Skin epidermis (tissue), 12 donors: ENCODE measurements at regions not wholly inside any gene's neighbourhood (a gene's known extent, or its start where the extent isn't known, plus 50 kb on each side); places are given as distances from the start of the nearest gene placed in this dataset.

Experiments used
- H3K27ac ChIP-seq, 21 experiments: fragments of 200-600 bp; sonication (generic) in 11 of 21; one replicate each; pipeline ENCODE4 v1.5.0; 2020; ENCODE audit warnings: mild to moderate bottlenecking in 3 of 21, inconsistent platforms in 2 of 21, moderate library complexity in 2 of 21
- H3K4me3 ChIP-seq, 7 experiments: fragments of 200-600 bp; sonication (generic) in 2 of 7; one replicate each; pipeline ENCODE4 v1.5.0; 2020; ENCODE audit warnings: inconsistent platforms in 2 of 7, mild to moderate bottlenecking in 2 of 7, moderate library complexity in 1 of 7

DNA sequence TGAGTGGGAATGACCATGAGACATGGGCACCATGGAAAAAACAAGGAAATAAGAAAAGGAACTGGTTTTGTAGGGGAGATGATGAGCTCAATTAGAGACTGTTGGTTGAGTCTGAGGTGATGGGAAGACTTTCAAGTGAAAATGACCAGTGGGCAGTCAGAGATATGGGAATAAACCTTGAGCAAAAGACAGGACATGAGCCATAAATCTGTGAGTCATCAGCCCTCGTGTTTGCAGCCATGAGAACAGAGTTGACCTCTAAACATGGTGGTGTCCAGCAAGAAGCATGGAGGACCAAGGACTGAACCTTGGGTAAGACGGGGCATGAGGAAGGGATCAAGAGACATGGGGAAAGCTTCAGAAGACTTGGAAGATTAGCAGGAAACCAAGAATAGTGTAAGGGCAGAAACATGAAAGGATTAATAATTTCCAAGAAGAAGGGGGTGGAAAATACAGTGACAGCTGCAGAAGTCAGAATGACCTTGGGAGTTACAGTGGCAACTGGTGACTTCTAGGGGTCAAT, 280.6 kb upstream of the PRDM1 start:
- Histone ChIP-seq H3K27ac (no peak overlapping the region), H3K4me3 (no peak overlapping the region)

DNA sequence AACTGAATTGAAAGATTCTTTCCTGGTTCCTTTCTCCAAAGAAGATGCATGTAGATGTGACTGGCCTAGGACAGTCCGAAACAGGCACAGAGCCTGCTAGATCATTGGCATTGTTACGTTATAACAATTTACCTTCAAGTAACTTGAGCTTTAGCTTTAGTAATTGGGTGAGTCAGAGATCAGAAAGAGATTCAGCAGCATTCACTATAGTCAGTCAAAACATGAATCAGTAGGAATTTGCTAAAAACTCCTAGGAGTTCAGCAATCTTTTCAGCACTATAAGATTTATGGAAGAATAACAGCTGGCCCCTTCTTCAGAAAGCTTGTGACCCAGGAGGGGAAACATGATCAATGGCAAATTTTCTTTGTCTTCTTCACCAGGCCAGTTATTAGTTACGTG, 281.7 kb upstream of the PRDM1 start:
- Histone ChIP-seq H3K4me3 (no peak overlapping the region), H3K27ac (peak overlapping the region in 2 of 21 experiments; percentile 4 to 23)

DNA sequence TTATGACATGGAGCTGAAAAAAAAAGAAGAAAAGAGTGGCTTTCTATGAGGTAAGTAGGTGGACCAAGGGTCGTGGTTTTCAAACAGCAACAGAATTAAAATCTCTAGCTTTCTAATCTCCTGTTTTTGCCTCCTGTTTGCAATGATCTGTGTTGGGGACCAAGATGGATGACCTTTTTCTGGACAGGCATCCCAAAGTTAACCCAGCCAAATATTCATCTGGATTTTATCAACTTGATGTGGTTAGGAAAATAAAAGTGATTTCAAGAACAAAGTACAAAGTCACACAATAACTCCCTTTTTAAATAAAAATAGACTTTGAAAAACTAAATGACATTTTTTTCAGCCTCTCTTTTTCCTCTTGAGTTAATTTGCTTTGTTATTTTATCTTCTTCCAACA, 282.1 kb upstream of the PRDM1 start:
- no peak overlapping the region for H3K4me3 ChIP-seq
- H3K27ac ChIP-seq = peak overlapping the region in 2 of 21 experiments; percentile 23 to 40

DNA sequence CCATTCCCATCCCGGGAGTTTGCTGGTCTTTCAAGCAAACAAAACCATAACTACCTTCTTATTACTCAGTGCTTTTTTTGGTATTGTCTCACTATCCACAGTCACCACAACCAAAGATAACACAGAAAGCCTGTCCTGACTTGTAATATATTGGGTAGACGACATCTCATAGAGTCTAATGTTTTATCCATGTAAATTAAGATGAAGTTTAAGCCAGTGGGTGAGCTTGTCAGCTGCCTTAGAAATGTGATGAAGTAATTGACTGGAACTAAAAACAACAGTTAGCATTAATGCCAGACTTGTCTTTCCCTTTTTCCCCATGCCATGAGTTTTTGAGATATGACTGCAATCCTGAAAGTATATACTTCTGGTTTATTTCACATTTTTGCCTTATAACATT, 282.7 kb upstream of the PRDM1 start:
- Histone ChIP-seq H3K4me3 (no peak overlapping the region), H3K27ac (peak overlapping the region in 1 of 21 experiments; percentile 40)

DNA sequence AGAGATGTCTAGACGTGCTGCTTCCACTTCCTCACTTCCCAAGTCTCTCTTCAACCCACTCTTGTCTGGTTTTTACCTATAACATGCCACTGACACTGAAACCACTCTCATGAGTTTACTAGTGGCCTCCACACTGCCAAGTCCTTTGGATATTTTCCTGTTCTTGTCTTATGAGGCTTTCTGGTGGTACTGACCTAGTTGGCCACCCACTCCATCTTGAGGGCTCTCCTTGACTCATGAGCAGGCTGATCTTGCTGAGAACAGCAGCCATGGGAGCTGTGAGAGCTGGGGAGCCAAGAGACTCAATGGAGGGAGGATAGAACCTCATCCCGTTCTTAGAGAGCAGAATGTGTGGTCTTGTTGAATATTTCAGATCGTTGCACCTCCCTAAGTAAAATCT, 283.4 kb upstream of the PRDM1 start:
- Histone ChIP-seq H3K27ac (no peak overlapping the region), H3K4me3 (no peak overlapping the region)

DNA sequence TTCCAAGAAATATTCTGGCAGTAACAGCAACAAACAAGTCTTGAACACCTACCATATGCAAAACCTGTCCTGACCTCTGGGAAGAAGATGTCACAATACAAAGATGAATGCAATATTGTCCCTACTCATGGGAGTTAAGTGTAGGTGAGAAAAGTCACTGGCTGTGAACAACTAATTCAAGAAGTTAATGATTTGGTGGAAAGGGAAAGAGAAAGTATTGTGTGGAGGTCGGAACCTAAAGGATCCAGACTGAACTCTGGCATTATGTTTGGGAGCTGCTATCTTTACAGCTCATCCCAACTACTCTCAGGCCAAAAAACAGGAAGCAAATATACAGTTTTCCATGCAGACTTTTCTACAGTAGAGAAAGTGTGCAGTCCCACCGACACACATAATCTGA, 285.3 kb upstream of the PRDM1 start:
- no peak overlapping the region for H3K4me3 ChIP-seq
- H3K27ac ChIP-seq = no peak overlapping the region

DNA sequence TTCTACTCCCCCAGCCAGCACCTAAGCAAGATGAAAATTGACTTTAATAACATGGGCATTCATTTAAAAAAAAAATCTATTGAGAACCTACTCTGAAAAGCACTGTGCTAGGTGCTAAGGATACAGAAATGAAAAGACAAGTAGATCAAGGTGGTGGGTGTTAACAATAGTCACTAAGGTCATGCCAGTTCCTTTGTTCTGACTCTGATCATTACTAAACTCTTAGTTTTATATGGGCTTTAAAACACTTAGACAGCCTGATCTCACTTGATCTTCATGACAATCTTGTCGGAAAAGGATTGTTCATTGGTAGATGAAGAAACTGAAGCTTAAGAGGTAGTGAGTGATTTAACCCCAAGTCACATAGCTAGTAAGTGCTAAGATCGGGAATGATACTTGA, 285.7 kb upstream of the PRDM1 start:
- H3K27ac ChIP-seq = no peak overlapping the region
- H3K4me3 ChIP-seq = no peak overlapping the region

DNA sequence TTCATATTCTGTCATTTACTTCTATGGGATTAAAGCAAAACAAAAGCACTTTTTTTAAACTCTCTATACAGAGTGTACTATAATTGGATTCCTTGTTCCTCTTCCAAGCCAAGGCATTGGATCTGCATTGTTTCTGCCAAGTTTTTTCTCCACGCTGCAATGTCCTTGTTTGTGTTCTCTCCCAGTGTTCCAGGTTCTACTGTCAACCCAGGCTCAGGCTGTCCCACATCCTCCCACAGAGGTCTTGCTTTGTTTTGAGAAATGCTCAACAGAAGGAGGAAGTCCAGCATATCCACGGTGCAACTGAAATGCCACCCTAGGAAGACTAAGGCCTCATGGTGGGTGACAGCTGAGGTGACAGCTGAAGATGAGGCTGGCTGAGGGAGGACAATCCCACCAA, 287.1 kb upstream of the PRDM1 start:
- H3K4me3 ChIP-seq = no peak overlapping the region
- peak overlapping the region in 12 of 21 experiments; percentile 11 to 63 (median 46) for H3K27ac ChIP-seq

DNA sequence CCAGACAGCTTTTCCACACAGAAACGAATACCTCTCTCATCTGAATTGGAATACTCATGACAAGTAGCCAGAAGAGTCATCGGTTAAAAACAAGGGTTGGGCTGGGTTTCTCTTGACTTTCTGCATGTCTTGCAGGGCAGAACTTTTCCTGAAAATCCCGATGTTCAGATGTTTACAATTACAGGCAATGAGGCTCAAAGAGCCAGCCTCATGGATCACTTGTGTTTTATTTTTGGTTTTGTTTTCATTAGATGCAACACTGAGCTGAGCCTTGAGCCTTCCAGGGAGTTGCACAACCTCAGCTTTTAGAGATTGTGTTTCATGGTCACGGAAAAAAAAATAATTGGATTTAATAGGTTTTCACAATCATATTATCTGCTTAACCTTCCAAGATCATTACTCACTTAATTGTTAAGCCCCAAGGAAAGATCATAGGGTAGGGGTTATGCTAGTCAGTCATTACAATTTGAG, 288.1 kb upstream of the PRDM1 start:
- H3K4me3 ChIP-seq = no peak overlapping the region
- H3K27ac ChIP-seq = peak overlapping the region in 18 of 21 experiments; percentile 14 to 81 (median 62)

DNA sequence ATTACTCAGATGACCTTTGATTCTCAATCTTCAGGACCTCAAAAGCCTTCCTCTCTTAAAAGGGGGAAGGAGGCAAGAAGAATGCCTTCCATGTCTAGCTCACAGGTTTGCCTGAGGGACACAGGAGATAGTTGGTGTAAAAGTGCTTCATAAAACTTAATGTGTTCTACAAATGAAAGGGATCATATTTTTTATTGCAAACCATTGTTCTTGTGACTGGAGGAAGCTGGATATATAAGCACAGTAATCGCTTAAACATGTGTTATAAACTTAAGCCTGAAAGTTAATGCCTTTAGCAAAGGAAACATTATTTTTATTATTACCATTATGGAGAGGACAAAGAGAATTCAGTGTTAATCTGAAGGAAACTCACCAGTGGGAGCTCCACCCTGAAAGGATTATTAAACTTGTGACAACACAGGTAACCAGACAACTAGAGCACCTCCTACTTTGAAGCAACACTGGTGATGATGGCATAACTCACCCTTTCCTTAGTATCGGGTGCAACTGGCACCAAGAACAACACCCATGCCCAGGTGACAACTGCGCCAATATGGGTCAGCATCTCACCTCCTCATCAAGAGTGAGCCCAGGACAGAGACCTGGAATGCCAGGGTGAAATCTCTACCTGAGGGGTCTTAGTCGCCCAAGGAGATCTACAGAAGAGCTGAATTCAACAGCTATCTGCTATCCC, 288.7 kb upstream of the PRDM1 start:
- Histone ChIP-seq H3K4me3 (no peak overlapping the region), H3K27ac (peak overlapping the region in 19 of 21 experiments; percentile 14 to 81 (median 59))

DNA sequence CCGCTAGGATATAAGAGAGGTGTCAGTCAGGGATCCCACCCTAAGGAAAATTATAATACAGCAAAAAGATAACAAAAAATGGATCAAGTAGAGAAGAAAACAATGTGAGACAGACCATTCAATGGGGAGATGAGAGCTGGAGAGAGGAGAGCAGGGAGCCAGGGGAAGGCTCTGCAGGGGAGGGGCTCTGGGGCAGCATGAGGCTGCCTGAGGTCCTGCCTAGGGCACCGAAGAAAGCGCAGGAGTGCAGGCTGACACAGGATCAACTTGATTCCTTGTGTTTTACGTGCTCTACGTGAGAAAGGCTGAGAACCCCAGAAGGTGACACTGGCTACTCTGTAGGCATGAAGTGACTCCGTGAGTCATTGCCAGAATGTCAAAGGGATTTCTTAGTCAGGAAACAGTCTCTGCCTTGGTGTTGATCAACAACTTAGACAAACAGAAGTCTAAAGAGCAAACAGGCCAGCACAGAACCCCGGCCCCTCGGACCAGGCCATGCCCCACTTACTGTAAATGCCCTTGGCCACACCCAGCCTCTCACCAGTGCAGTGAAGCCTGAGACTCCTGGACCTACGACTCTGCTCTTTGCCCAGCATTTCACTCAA, 290.1 kb upstream of the PRDM1 start:
- H3K4me3 ChIP-seq = no peak overlapping the region
- peak overlapping the region in 12 of 21 experiments; percentile 9 to 64 (median 40) for H3K27ac ChIP-seq

DNA sequence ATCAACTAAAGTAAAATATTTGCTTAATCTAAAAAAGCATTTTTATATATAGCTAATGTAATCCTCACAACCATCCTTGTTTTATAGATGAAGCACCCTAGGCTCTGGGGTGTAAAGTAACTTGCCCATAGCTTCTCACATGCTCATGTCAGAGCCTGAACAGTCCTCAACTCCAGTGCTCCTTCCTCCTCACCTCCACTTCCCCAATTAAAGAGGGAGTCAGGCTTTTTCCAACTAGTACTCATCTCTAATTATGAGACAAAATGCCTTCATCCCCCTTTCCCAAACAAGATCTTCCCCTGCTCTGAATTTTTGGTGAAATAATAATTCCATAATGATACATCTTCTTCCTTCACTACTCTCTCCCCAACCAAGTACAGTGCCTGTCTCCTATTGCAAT, 290.8 kb upstream of the PRDM1 start:
- H3K4me3 ChIP-seq = no peak overlapping the region
- H3K27ac ChIP-seq = peak overlapping the region in 9 of 21 experiments; percentile 1 to 59 (median 35)

DNA sequence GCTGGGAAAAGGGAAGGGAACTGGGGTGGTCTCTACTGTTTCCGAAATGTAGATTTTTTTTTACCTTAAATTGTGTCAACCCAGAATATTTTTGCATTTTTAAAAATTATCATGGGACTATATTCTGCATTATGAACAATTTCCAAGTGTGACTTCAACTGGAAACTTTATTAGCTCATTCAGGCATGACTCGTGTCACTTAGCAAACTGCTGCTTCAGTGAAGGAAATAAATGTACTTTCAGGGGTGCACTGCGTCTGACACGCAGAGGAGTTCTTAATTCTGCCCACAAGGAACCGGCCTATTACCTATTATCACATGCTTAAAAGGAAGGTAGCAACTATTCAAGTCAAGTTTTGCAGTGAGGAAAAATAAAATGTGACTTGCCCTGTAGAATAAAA, 291.3 kb upstream of the PRDM1 start:
- no peak overlapping the region for H3K4me3 ChIP-seq
- peak overlapping the region in 5 of 21 experiments; percentile 24 to 59 (median 45) for H3K27ac ChIP-seq

DNA sequence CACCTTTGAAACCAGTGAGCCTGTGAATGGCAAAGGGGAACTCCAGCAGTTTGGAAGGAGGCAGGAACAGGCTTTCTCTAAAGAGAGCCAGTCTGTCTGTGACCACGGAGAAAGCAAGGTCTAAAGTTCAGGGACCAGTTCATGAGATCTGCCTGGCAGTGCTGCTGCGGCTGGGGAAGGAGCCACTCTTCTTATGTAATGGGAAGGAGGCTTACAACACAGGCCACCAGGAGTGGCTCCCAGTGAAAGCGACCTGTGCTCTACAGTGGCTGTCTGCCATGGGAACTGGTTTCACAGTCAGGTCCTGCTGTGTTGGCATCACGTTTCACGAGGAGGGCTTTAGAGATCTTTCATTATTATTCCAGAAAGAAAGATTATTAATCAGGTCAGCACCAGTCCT, 291.9 kb upstream of the PRDM1 start:
- Histone ChIP-seq H3K27ac (peak overlapping the region in 12 of 21 experiments; percentile 12 to 59 (median 41)), H3K4me3 (no peak overlapping the region)

DNA sequence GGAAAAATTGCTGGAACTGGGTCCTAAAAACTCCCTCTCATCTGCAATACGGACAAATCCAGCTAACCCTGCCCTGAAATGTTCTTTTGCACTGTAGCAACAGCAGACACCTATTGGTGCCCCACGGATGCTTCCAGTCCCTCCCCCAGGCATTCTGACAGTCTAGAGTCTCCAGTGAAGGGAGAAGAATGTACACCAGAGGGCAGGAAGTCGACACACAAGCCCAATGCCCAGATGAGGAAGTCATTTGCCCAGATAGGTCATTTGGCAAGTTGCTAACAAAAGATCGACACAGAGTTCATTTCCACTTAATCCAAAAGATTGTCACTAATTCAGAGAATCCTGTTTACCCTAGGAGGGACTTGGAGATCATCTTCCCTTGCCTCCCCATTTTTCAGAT, 293.0 kb upstream of the PRDM1 start:
- H3K4me3 ChIP-seq = no peak overlapping the region
- peak overlapping the region in 3 of 21 experiments; percentile 13 to 42 (median 26) for H3K27ac ChIP-seq

DNA sequence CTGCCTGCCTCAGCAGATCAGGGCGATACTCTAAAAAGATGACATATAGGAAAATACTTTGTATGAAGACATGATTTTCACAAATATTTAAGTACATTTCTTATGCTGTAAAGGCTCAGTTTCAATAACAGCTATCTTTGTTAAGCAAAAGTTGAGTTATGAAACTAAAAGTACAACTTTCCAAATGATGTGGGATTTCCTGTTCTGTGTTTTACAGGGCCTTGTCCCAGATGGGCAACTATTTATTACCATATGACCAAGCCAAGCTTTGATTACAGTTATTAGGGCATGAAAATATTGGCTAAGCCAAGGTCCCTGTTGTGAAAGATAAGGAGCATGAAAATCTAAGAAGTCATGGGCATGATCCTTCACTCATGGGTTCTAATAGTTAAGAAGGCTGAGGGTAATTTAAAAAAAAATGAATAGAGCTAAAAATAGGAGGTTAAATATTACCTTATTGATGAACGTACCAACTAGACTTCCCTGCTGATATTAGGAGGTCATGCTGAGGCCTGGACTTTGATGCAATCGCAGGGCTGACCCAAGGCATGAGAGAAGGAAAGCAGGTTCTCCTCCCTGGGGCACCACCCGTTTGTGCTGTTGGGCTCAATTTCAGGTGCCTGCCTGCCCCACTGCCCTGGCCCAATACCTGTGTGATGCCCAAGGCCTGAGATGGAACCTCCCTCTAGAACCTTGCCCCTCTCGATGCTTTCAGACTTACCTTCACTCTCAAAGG, 294.4 kb upstream of the PRDM1 start:
- H3K27ac ChIP-seq = peak overlapping the region in 7 of 21 experiments; percentile 3 to 76 (median 44)

DNA sequence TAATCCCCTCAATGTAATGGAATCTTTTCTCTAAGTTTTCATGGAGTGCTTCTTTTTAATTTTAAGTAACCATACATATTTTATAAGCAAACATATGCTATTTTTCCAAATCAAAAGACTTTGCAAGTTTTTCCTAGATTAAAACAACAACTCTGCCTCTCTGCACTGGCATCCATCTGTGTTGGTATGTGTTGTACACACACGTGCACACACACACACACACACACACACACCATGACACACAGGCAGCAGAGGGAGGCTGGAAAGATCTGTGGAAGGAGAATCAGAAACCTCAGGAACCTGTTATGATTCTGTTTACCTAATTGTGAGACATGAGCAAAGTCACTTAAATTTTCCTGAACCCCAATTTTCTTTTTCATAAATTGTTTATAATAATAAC, 295.0 kb upstream of the PRDM1 start:
- H3K27ac ChIP-seq = peak overlapping the region in 6 of 21 experiments; percentile 3 to 76 (median 44)
- H3K4me3 ChIP-seq = no peak overlapping the region

More for the DNA sequence above, 294.4 kb upstream of the PRDM1 start:
- no peak overlapping the region for H3K4me3 ChIP-seq

DNA sequence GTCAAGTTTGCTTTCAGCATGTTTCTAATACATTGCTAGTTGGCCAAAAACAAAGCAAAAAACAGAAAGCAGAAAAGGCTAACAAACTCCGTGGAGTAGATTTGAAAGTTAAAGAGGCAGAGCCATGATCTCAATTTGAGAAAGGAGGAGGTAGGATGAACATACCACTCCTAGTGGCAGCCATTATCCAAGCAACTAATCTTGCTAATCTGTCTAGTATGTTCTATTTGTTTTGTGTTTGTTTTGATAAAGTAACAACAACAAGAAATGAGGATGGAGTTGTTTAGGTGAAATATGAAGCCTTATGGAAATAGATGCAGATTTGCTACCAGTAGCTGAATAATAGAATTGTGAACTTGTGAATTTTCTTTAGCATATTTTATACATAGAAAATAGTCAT, 295.5 kb upstream of the PRDM1 start:
- Histone ChIP-seq H3K4me3 (no peak overlapping the region), H3K27ac (peak overlapping the region in 3 of 21 experiments; percentile 3 to 76 (median 5))

DNA sequence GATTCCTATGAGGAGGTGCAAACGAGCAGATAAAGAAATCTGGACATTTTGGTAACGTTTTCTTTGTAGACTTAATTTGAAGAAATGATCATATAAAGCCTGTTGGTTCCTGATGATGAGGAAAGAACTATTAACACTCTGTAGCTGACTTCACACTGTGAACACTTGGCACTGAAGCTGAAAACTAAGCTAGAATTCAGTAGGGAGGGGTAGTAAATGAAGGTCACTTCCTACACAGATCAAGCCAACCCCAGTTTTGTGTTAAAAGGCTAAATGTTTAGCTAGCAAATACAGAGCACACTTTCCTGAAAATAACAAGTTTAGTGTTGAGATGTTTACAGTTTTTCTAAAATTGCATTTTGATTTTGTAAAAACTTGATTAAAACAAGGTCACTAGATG, 296.2 kb upstream of the PRDM1 start:
- peak overlapping the region in 1 of 21 experiments; percentile 18 for H3K27ac ChIP-seq
- H3K4me3 ChIP-seq = no peak overlapping the region

DNA sequence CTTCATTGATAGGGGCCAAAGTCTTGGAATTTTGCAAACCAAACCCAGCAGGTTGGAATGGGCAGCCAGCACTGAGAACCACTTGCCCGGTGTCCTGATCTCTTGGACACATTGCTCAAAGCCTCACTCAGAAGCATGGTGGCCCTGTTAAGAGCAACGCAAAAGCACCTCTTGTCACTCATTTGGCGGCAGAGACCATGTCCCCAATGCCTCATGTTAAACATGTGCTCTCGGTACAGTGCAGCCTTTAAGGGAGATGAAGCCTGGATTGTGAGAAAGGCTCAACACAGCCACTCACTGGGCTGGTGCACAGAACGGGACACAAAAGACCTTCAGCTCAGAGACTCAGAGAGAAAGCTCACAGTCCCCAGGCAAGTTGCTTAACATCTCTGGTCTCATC, 298.4 kb upstream of the PRDM1 start:
- Histone ChIP-seq H3K27ac (peak overlapping the region in 7 of 21 experiments; percentile 15 to 73 (median 31)), H3K4me3 (no peak overlapping the region)
